ENCODE measurements at regions not wholly inside any gene's neighbourhood (a gene's known extent, or its start where the extent isn't known, plus 50 kb on each side); places are given as distances from the start of the nearest gene placed in this dataset.

DNA sequence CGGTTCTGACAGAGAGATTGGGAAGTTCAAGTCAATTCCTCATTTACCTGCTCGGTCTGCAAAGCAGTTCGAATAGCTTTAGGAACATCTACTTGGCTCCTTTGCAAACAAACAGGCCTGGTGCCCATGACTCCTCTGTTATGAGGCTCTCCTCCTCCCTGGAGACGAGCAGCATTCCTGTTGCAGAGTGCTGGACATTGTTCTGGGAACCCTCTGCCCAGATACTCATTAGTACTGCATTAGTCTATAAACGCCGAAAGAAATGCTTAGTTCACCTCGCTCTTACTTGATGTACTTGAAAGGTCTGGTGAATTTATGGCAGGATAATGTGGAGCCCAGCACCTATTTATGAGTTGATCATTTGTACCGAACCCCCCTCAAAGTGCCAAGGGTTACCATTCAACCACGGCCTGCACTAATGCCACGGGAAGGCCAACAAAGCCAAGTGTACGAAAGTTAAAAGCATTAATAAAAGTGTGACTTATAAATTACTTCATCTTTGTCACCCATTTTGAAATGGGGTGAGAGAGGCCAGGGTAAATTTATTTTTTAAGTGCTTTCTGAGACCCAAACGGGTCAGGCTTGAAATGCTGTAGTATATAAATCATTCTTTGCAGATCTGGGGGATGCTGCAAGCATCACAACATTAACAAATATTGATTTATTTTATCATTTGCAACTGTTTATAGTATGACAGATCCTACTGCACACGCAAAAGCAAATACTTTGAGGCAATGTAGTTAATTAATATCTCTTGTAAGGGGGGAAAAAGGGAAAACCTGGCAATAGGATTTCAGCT lies 478.9 kb upstream of the PSMD7 start:
- TF ChIP-seq EZH2 (IDR thresholded peaks at IDR 0.05; ENCODE audit: low read length, unreplicated experiment) = no peak
- TF ChIP-seq, protein P1, sequence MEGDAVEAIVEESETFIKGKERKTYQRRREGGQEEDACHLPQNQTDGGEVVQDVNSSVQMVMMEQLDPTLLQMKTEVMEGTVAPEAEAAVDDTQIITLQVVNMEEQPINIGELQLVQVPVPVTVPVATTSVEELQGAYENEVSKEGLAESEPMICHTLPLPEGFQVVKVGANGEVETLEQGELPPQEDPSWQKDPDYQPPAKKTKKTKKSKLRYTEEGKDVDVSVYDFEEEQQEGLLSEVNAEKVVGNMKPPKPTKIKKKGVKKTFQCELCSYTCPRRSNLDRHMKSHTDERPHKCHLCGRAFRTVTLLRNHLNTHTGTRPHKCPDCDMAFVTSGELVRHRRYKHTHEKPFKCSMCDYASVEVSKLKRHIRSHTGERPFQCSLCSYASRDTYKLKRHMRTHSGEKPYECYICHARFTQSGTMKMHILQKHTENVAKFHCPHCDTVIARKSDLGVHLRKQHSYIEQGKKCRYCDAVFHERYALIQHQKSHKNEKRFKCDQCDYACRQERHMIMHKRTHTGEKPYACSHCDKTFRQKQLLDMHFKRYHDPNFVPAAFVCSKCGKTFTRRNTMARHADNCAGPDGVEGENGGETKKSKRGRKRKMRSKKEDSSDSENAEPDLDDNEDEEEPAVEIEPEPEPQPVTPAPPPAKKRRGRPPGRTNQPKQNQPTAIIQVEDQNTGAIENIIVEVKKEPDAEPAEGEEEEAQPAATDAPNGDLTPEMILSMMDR (conservative IDR thresholded peaks at IDR 0.05; ENCODE audit: low read depth, low read length) = no peak

Measured in PC-3 (cell line).